ENCODE measurements at regions not wholly inside any gene's neighbourhood (a gene's known extent, or its start where the extent isn't known, plus 50 kb on each side); places are given as distances from the start of the nearest gene placed in this dataset.

DNA sequence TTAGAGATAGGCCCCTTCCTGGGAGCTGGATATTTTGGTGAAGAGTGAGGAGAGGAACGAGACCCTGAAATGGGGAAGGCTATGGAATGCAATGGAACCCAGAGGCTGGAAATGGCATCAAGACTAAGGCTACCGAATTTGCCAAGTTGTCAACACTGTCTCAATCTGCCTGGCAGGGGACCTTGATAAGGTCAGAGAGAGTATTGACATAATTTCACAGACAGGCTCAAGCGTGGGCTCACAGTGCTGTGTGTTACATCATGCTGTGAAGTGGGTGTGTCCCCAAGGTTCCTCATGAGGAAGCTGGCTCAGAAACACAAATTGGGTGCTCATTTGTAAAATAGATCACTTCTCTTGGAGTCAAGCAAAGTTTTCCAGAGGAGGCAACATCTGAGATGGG lies 51.8 kb upstream of the CYRIA start:
- 46 to 75% methylated on average over 3 of the region's 3 CpGs for WGBS, 2 donors
- intact Hi-C loops (cut with DNase I): no loop called here
- no peaks in the 10 kb centered on the region for H3K27me3 ChIP-seq
- no peak overlapping the region for H3K27ac ChIP-seq
- no peaks in the 10 kb centered on the region for H3K4me1 ChIP-seq
- no peaks in the 10 kb centered on the region for H3K9me3 ChIP-seq
- no peak for TF ChIP-seq EP300 (IDR thresholded peaks at IDR 0.05)
- no peak for TF ChIP-seq POLR2AphosphoS5 (IDR thresholded peaks at IDR 0.05)
- no peak for TF ChIP-seq POLR2A (IDR thresholded peaks at IDR 0.05)
- TF ChIP-seq, protein P1, sequence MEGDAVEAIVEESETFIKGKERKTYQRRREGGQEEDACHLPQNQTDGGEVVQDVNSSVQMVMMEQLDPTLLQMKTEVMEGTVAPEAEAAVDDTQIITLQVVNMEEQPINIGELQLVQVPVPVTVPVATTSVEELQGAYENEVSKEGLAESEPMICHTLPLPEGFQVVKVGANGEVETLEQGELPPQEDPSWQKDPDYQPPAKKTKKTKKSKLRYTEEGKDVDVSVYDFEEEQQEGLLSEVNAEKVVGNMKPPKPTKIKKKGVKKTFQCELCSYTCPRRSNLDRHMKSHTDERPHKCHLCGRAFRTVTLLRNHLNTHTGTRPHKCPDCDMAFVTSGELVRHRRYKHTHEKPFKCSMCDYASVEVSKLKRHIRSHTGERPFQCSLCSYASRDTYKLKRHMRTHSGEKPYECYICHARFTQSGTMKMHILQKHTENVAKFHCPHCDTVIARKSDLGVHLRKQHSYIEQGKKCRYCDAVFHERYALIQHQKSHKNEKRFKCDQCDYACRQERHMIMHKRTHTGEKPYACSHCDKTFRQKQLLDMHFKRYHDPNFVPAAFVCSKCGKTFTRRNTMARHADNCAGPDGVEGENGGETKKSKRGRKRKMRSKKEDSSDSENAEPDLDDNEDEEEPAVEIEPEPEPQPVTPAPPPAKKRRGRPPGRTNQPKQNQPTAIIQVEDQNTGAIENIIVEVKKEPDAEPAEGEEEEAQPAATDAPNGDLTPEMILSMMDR (IDR thresholded peaks at IDR 0.05): no peak
- H3K4me3 ChIP-seq: no peak overlapping the region
- no peak for DNase-seq
- H3K36me3 ChIP-seq: no peaks in the 10 kb centered on the region

GRCh38 chr2:16716944-16717343 lies 51.3 kb upstream of the CYRIA start:
- TF ChIP-seq, protein P1 (IDR thresholded peaks at IDR 0.05): no peak
- TF ChIP-seq EP300 (IDR thresholded peaks at IDR 0.05): no peak
- TF ChIP-seq POLR2AphosphoS5 (IDR thresholded peaks at IDR 0.05): no peak
- intact Hi-C loops (cut with DNase I): no loop called here
- no peaks in the 10 kb centered on the region for H3K9me3 ChIP-seq
- no peak overlapping the region for H3K4me3 ChIP-seq
- no peaks in the 10 kb centered on the region for H3K36me3 ChIP-seq
- H3K27ac ChIP-seq: no peak overlapping the region
- H3K4me1 ChIP-seq: no peaks in the 10 kb centered on the region
- no peaks in the 10 kb centered on the region for H3K27me3 ChIP-seq
- DNase-seq: no peak
- 80 to 93% methylated on average over 4 of the region's 4 CpGs for WGBS, 2 donors

DNA sequence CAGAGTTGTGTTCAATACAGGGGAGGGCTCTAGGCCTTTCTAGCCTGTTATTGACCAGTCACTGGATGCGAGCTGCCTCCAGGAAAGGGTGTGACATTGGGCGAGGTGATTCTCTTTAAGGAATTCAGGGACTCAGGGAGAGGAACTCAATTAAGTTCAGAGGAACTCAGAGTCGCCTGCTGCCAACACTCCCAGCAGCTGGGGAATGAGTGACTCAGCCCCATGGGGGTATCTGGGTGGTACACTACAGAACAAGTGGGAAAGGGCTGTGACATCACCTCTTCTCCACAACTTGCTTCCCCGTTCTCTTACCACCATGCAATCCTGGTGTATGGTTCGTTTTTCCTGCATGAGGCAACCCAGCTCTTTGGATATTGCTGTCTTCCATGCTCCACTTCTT lies 50.4 kb upstream of the CYRIA start:
- intact Hi-C loops (cut with DNase I): no loop called here
- WGBS, 2 donors: 45 to 75% methylated on average over 5 of the region's 5 CpGs
- no peak for DNase-seq
- Histone ChIP-seq H3K4me1 (no peaks in the 10 kb centered on the region), H3K27ac (no peak overlapping the region), H3K9me3 (no peaks in the 10 kb centered on the region), H3K36me3 (no peaks in the 10 kb centered on the region), H3K4me3 (no peak overlapping the region), H3K27me3 (no peaks in the 10 kb centered on the region)
- TF ChIP-seq, protein P1 (IDR thresholded peaks at IDR 0.05): no peak
- no peak for TF ChIP-seq EP300 (IDR thresholded peaks at IDR 0.05)
- TF ChIP-seq POLR2A (IDR thresholded peaks at IDR 0.05): no peak
- TF ChIP-seq POLR2AphosphoS5 (IDR thresholded peaks at IDR 0.05): no peak

Small RNA genes lying in the stretch of these regions (small RNA-seq; reads per million reads assigned to genes)
- gene RN7SKP168: 0 reads per million in 3 donors

Data from sigmoid colon (tissue), 6 donors.